GM12873 (cell line): ENCODE measurements at regions not wholly inside any gene's neighbourhood (a gene's known extent, or its start where the extent isn't known, plus 50 kb on each side); places are given as distances from the start of the nearest gene placed in this dataset.

ENCODE experiments used
- TF ChIP-seq, protein P1 (sequence below): IDR thresholded peaks from 2 replicates; pipeline ENCODE4 v1.5.1; 2012; ENCODE audit warnings: low read depth, mild to moderate bottlenecking, moderate library complexity, low read length, control low read depth; ENCODE audit not compliant: insufficient read depth; ENCODE audit errors: missing control alignments

DNA sequence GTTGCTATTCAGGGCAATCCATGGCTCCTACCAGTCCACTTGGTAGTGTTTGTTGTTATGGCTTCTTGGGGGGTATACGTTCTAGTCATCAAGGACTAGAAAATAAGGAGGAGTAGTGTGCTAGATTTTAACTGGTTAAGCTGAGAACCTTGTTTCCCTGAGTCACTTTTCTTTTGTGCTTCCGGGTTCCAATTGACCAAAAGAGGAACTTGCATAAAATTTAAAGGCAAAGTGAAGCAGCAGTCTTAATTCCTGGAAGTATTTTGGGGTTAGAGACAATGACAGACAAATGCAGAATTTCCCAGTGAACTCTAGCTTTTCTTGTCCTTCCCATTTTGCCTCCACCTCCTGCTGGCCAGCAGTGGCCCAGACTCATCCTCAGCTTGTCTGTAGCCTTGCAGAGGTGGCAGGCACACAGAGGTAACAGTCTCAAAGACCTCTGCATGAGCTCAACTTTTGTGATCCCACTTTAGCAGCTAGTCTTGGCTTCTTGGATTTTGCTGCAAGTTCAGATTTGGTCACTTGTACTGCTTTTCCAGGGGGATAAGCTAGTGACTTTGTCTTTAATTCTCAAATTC, 1105.8 kb upstream of the NXPH2 start:
- TF ChIP-seq, protein P1, sequence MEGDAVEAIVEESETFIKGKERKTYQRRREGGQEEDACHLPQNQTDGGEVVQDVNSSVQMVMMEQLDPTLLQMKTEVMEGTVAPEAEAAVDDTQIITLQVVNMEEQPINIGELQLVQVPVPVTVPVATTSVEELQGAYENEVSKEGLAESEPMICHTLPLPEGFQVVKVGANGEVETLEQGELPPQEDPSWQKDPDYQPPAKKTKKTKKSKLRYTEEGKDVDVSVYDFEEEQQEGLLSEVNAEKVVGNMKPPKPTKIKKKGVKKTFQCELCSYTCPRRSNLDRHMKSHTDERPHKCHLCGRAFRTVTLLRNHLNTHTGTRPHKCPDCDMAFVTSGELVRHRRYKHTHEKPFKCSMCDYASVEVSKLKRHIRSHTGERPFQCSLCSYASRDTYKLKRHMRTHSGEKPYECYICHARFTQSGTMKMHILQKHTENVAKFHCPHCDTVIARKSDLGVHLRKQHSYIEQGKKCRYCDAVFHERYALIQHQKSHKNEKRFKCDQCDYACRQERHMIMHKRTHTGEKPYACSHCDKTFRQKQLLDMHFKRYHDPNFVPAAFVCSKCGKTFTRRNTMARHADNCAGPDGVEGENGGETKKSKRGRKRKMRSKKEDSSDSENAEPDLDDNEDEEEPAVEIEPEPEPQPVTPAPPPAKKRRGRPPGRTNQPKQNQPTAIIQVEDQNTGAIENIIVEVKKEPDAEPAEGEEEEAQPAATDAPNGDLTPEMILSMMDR: no peak

DNA sequence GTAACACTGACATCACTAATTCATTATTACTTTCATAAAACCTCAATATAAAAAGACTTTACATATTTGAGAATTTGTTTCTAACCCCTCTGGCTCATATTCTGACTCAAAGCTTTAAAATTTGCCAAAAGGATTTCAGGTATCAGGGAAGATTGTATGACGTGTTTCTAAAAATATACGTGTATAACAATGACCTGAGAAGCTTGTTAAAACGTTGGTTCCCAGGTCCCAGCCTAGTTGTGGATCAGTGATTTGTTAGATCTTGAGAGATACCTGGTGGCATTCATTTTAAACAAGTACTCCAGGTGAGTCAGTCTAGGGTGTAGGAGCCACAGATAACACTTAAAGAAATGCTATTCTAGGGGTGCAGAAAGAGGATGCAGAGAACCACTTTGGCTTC, 1096.8 kb upstream of the NXPH2 start:
- TF ChIP-seq, protein P1: no peak

DNA sequence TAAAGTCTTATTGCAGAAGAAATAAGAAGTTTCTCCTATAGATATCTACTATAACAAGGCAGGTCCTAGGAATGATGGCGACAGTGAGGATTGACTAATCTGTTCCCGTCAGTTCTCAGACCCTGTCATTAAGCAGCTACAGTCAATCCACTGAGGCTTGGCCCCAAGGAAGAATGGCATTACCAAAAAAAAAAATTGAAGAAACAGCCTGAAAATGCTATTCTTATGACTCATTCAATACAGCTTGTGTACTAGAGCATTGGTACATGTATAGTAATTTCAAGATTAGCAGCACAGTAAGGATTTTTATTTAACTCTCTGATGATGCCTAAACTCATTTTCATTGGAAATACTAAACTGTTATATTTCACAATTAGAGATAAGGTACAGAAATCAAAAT, 1096.1 kb upstream of the NXPH2 start:
- TF ChIP-seq, protein P1: no peak

DNA sequence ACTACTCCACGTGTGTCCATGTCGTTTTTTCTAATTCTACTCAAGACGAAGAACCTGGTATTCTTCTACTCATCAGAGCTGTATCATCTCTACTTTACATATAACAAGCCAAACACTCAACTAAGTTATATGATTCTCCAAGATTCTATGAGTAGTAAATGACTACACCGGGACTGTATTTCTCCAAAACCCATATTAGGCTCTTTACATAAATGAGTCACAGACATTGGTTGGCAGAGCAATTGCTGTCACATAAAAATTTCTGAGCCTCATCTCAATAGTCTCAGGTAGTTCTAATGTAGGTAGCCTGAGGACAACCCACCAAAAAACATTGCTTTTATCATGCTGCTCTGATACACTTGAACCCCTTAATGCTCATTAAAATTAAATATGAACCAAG, 1092.3 kb upstream of the NXPH2 start:
- TF ChIP-seq, protein P1: no peak

DNA sequence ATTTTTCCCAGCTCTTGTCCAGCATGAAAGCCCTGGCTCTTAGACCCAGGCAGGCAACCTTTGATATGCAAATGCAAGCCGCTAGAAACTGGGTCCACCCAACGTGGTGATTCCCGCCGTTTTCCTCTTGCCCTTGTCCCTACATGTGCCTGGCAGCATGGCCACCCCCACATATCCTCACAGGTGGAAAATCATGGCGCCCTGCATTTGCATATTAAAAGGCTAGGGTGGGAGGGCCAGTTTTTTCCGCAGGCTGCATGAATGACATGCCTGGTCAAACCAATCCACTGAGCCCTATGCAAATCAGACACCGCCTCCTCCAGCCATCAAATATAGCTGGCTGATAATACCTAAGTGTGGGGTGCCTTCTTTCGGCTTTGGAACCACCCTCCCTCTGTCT, 1091.8 kb upstream of the NXPH2 start:
- TF ChIP-seq, protein P1: no peak

DNA sequence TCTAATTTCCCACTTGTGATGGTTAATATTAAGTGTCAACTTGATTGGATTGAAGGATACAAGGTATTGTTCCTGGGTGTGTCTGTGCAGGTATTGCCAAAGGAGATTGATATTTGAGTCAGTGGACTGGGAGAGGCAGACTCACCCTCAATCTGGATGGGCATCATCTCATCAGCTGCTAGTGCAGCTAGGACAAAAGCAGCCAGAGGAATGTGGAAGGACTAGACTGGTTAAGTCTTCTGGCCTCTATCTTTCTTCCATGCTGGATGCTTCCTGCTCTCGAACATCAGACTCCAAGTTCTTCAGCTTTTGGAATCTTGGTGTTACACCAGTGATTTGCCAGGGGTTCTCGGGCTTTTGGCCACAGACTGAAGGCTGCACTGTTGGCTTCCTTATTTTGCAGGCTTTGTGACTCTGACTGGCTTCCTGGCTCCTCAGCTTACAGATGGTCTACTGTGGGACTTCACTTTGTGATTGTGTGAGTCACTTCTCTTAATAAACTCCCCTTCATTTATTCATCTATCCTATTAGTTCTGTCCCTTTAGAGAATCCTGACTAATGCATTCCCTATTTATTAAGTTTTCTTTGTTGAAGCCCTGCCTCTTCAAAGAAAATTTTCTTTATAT, 1087.5 kb upstream of the NXPH2 start:
- TF ChIP-seq, protein P1: no peak

DNA sequence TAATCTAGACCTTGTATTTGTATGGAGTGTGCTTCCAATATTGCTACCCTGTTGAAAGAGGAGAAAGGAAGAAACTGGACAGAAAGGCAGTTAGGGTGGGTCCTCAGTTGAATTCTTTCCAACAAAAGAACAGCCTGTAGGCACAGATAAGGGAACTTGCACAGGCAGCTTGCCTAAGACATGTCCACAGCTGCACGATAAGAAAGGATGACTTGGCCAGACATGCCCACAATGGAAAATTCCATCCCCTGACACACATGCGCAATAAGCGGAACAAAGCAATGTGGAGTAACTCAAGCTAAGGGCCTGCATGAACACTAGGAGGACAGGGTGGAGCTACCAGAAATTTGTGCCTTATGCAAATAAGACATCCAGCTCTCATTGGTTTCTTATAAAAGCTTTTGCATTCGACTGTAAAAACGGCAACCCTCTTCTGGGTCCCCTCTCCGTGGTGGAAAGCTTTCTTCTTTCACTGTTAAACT, 1084.7 kb upstream of the NXPH2 start:
- TF ChIP-seq, protein P1: no peak
